ENCODE measurements at regions not wholly inside any gene's neighbourhood (a gene's known extent, or its start where the extent isn't known, plus 50 kb on each side); places are given as distances from the start of the nearest gene placed in this dataset.

GRCh38 chr12:24255920-24256665, 306.6 kb upstream of the SOX5 start:
- no peak for DNase-seq

- DNase-seq = no peak
Observed at GRCh38 chr12:24252602-24253001, 303.1 kb upstream of the SOX5 start.

GRCh38 chr12:24246934-24247333, 297.5 kb upstream of the SOX5 start:
- no peak for DNase-seq

GRCh38 chr12:24246376-24246775, 296.9 kb upstream of the SOX5 start:
- no peak for DNase-seq

GRCh38 chr12:24244801-24245200, 295.3 kb upstream of the SOX5 start:
- no peak for DNase-seq

- DNase-seq = no peak
Observed at GRCh38 chr12:24244231-24244630, 294.8 kb upstream of the SOX5 start.

GRCh38 chr12:24240707-24241106, 291.2 kb upstream of the SOX5 start:
- DNase-seq = no peak

GRCh38 chr12:24233519-24234246, 284.2 kb upstream of the SOX5 start:
- no peak for DNase-seq

GRCh38 chr12:24232531-24232930, 283.1 kb upstream of the SOX5 start:
- no peak for DNase-seq

- no peak for DNase-seq
Observed at GRCh38 chr12:24231298-24231697, 281.8 kb upstream of the SOX5 start.

GRCh38 chr12:24230061-24230701, 280.7 kb upstream of the SOX5 start:
- DNase-seq = no peak

- no peak for DNase-seq
Observed at GRCh38 chr12:24229031-24229700, 279.7 kb upstream of the SOX5 start.

GRCh38 chr12:24228371-24228770, 278.9 kb upstream of the SOX5 start:
- no peak for DNase-seq

- DNase-seq = no peak
Observed at GRCh38 chr12:24227551-24227950, 278.1 kb upstream of the SOX5 start.

GRCh38 chr12:24226745-24227350, 277.4 kb upstream of the SOX5 start:
- DNase-seq = no peak

- DNase-seq = no peak
Observed at GRCh38 chr12:24224401-24224800, 274.9 kb upstream of the SOX5 start.

- no peak for DNase-seq
Observed at GRCh38 chr12:24223926-24224325, 274.5 kb upstream of the SOX5 start.

- no peak for DNase-seq
Observed at GRCh38 chr12:24222968-24223367, 273.5 kb upstream of the SOX5 start.

GRCh38 chr12:24212496-24212895, 263.0 kb upstream of the SOX5 start:
- no peak for DNase-seq

GRCh38 chr12:24206621-24207020, 257.2 kb upstream of the SOX5 start:
- peak; percentile 79 for DNase-seq

GRCh38 chr12:24201258-24201970, 251.9 kb upstream of the SOX5 start:
- no peak for DNase-seq

GRCh38 chr12:24200010-24200409, 250.5 kb upstream of the SOX5 start:
- no peak for DNase-seq
